Activated CD4-positive, alpha-beta T cell treated with anti-CD3 and anti-CD28 coated beads, Interleukin-2, Interleukin-6, amounts not matched to agents 100 ng/mL and 50 ng/mL, durations not matched to agents 16 hours and 8 hours (primary cell): ENCODE measurements at regions not wholly inside any gene's neighbourhood (a gene's known extent, or its start where the extent isn't known, plus 50 kb on each side); places are given as distances from the start of the nearest gene placed in this dataset.

Experiments used
- DNase-seq: peaks from one replicate; pipeline ENCODE4 v3.0.0-alpha.2; 2020

DNA sequence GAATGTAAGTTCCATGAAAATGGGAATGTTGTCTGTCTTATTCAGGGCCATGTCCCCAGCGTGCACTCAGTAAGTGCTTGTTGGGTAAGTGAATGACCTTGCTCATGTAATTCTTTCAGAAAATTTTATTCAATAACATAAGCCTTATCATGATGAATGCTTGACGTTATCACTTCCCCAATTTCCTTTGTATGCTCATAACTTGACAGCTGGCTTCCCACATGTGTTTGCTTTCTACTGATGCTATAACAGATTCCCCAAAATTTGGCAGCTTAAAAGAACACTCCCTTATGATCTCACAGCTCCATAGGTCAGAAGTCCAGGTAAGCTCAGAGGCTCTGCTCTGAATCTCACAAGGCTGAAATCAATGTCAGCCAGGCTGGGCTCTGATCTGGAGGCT lies 155.8 kb upstream of the POU2AF2 start:
- DNase-seq, result no peak

DNA sequence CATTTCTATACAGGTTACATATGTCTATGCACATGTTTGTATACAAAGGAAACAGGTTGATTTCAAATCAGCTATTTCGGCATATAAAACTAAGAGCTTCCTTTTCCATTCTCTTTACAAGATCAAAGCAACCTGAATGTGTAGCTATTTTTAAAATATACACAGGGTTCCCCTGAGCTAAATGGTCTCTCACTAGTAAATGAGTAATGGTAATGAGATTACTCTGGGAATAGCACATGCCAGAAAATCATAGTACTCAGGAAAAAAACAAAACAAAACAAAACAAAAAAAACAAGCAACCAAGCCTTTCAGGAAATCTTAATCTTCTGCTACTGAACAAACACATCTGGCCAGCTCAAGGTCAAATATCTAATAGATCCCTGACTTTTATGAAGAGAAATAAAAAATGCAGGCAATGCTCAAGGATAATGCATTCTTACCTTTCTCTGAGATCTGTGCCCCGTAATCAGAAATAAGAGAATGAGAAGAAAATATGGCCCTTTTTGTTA lies 156.6 kb upstream of the POU2AF2 start:
- DNase-seq, result no peak

DNA sequence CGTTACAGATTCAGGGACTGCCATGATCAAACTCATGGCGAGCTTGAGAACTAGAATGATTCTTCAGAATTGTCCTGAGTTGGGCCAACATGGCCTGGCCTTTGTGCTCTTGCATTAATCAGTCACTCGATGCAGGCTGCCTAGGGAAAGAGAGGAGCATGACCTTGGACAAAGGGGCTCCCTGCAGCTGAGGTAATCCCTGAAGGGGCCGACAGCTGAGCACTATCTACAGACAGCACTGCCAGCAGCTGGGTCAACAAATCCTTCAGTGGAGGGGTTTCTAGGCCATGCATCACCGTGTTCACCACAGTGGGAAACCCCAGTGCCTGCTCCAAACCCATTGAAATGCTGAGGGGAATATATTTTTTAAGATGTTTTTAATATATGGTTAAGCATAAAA lies 159.5 kb upstream of the POU2AF2 start:
- no peak for DNase-seq

DNA sequence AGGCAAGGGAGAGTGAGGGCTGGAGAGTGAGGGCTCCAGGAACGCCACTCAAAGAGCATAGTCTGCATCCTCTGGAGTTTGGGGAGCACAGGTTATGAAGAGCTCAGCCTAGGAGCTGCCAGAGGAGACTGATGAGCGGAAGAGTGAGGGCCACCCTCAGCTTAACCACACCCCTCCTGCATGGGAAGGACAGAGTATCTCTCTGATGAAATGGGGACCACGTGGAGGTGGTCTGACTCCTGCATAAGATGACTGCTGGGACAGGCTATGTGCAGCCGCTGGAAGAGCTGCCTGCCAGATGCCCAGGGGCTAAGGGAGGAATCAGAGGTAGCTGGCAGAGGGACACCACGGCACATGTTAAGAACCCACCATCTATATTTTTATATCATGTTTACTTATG lies 162.9 kb upstream of the POU2AF2 start:
- DNase-seq, result no peak

DNA sequence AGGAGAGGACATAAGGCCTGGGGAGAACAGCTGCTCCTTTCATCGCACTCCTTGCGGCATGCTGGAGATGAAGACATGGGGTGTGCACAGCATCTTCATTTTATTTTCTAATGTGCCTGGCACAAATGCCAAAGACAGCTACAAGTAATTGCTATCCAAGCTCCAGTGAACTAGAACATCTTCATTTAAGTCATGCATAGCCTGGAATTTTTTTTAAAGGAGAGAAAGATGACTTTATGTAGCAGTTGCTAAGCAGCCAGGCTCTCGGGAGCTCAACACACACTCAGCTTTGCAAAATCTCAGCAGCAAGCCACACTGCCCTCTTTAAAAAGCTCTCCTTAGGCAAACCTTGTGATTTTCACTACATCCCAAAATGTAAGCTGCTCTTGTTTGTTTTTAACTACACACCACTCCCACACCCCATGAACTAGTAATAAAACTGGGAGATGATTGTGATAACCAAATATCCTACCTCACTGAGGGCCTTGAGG lies 164.5 kb upstream of the POU2AF2 start:
- DNase-seq, result no peak

DNA sequence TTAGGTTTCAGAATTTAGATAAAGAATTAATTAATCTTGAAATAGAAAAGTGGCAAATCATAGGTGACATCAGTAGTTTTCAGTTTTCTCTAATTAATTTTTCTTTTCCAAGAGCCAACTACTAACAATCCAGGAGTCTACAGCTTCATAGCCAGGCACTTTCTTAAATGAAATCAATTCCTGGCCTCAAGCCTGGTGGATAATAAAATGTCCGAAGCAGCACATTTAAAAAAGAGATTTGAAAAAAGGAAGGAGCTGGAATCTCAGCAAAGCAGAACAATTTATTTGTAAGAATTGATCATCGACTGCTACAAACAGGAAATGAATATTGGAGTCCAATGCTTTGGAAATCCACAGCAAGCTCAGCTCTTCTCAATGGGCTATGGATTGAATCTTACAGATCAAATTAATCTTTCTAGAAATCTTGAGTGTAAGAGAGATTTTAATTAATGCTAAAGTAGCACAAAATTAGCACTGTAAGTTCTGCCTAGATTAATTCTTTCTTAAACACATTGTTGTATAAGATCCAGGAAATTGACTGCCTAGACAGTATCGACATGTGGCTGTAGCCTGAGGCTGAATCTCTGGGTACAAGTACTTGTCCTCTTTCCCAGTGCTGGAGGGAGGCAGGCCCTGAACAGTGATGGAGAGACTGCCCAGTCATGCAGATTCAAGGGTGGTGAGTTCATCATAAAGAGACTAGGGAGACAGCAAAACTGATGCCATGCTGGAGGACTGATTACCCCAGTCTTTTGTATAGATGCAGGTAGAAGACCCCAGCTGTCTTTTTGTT lies 167.8 kb upstream of the POU2AF2 start:
- DNase-seq, result no peak

DNA sequence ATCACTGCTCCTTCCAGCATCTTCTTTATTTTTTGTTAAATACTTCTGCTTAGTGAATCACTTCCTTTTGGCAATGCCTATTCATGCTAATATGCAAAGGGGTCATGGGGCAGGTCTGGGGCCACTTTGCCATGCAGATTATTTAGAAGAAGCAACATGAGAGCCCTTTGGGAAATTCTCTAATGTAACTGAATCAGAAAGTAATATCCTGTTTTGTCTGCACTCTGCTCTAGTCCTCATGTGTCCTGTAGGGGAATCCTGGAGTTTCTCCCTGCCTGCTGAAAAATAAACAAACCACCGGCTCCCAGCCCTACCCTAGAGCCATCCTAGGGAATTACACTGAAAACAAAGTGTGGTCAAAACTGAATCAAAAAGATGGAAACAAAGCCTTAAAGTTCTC lies 176.5 kb upstream of the POU2AF2 start:
- no peak for DNase-seq

DNA sequence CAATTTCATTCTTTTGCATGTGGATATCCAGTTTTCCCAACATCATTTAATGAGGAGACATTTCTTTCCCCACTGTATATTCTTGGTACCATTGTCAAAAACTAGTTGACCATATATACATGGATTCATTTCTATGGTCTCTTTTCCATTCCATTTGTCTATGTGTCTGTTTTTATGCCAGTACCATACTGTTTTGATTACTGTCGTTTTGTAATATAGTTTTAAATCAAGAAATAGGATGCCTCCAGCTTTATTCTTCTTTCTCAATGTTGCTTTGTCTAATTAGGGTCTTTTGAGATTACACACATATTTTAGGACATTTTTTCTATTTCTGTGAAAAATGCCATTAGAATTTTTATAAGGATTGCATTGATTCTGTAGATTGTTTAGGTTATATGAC lies 177.5 kb upstream of the POU2AF2 start:
- DNase-seq, result no peak

DNA sequence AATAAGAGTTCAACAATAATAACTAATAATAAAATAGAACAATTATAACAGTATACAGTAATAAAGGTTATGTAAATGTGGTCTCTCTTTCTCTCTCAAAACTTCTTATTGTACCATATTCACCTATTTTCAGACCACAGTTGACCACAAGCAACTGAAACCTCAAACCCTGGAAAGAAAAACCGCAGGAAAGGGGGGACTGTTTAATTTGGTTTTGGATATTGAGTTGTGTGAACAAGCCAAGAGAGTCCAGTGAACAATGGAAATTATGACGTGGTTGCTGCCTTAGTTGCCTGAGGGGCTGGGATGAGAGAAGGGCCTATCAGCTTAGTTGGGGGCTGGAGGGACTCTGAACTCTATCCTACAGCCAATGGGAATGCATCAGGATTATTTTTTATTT lies 178.7 kb upstream of the POU2AF2 start:
- no peak for DNase-seq

DNA sequence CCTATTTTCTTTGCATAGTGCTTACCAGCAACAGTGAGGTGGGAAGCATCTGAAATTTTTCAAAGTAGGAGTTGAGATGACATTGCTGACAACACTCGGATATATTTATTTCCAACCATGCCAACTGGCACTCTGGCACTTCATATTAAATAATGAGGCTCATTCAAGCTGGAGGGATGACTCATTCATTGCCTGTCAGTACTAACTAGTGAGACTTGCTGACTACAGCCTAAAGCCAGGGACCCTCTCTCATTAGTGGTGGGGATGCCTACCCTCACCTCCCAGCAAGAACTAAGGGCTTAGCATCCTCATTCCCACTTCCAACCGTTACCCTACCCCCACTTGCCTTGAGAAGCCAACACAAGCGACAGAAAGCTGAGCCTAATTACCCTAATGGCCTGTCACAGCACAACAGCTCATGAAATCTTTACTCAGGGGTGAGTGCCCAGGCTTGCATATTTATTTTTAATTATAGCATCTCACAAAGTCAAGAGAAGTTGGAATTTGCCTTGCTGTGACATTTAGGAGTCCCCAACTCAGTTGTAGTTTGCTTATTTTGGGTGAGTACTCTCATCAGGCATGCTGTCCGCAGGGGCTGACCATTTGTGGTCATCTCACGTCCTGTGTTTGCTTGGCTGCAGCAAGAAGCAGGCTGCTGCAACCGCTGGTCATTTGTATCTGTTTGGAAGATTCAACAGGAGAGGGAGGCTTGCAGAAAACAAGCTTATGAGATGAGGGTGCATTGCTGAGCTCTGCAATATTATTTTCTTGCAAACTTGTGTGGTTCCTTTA lies 181.6 kb upstream of the POU2AF2 start:
- no peak for DNase-seq

DNA sequence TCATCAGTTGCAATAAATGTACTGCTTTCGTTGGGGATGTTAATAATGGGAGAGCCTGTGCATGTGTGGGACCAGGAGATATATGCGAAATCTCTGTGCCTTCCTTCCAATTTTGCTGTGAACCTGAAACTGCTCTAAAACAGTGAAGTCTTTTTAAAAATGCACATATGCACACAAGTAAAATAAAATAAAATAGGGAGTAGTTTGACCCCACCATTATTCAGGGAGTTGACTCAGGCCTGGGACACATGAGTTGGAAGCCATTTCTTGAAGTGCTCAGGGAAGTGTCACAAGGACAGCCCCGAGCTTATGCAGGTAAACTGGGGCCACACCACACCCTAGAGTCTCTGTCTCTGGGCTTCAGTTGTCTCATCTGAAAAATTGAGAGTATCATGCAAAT lies 183.1 kb upstream of the POU2AF2 start:
- no peak for DNase-seq

DNA sequence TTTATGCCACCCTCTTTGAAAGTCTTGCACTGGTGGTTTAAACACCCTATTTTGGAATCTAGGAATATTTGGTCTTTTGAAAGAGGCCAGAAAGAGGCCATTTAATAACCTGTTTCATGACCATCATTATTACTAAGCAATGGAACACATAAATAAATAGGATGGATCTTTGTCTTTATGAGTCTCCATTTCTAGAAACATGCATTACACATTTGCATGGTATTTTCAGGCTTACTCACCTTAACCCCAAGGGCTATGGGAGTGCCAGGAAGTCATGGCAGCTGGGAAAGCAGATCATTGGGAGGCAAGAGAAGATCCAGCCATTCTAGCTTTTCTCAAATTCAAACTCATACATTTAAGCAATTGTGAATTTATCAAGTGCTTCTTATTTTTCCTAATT lies 185.8 kb upstream of the POU2AF2 start:
- DNase-seq, result no peak

DNA sequence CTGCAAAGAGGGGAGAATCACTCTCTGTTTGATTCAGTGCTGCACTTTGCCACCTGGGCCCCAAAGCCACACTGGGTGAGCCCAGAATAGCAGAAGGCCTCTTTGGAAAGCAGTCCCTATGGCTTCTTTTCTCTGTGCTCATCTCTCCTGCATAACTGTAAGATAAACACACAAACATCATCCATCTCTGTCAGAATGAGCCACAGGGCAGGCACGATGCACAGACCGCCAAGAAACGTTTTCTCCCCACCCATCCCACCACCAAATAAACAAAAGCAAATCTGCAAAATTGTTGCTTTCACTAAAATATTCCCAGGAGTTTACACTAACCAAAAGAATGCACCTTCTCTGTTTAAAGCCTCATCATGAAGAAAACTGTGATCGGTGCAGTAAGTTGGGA lies 196.4 kb upstream of the POU2AF2 start:
- DNase-seq, result no peak

DNA sequence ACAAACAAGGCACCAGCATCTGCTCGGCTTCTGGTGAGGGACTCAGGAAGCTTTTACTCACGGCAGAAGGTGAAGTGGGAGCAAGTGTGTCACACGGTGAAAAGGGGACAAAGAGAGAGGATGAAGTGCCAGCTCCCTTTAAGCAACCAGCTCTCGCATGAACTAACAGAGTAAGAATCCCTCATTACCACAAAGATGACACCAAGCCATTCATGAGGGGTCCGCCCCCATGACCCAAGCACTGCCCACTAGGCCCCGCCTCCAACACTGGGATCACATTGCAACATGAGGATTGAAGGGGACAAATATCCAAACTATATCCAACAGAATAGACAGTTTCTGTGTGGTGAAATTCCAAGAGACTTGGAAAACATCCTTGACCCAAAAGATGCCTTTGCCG lies 198.2 kb upstream of the POU2AF2 start:
- DNase-seq, result no peak

DNA sequence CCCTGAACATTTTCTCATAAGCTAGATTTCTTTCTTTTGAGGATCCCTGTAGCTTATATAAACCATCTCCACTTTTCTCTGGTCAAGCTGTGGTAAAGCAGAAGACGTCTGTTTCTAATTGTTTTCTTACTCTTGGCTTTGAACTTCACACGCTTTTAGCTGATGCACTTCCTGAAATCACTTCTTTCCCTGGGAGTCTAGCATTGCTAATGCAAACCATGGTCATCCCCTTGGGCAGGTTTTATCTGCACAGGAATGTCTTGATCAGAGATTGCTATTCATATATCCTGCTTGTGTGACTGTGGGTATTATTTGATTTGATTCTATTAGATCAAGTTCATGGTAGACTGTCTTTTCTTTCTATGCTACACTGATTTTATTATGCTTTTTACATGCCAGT lies 199.2 kb upstream of the POU2AF2 start:
- DNase-seq, result no peak

DNA sequence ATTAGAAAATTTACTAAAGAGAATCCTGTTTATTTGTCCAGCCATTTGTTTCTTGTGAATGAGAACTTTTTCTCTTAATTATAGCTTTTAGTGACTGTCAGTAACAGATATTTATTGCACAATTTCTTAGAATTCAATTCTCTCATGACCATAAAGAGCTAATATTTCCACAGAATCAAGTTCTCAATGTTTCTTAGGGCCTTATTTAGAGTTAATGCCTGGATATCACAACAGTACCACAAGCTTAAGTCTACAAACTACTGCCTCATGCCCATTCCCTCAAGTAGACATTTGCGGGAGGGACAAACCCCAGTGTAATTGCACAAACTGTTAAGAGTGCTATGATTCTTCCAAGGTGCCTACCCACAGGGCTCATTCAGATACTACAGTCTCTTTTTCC lies 199.7 kb upstream of the POU2AF2 start:
- DNase-seq, result no peak

DNA sequence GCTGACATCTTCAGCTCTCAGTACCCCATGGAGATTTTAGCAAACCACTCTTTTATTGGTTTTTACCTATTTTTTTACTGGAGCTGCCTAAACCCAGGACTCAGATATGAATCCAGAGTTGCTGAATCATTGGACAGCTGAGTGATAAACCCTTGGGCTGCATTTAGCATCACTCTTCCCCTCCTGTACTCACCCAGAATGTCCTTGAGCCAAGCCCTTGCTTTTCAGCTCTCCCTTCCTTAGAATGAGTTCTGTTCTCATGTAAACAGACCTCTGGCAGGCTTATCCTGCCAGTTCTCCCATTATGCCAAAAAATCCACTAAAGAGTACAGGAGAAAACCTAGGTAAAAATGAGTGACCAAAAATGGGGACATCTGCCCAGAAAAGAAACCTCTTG lies 200.1 kb upstream of the POU2AF2 start:
- DNase-seq, result no peak

DNA sequence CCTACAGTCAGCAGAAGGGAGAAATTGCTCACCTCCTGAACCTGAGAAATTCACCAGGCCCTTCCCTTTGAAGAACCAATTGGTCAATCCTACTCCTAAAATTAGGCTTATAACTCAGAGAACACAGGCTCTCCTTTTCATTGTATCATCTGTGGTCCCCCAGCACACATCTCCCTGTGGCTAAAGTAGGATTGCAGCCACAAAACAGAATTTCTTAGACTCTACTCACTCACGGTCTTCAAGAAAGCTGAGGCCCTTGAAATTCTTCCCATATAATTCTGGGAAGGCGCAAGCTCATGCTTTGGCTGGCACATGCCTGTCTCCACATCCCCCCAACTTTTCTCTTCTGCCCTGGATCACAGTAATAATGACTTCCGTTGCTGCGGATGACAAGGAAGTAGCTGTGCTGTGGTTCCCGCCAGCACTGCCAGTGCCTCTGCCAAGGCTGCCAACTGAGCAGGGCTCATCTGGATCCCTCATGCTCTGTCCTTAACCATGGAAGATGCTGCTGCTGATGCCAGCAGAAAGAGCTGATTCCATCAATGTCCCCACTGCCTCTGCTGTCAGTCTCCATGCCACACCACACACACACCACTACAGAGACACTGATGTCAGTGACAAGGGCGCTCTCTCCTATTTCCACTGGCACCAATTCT lies 200.6 kb upstream of the POU2AF2 start:
- DNase-seq, result no peak

DNA sequence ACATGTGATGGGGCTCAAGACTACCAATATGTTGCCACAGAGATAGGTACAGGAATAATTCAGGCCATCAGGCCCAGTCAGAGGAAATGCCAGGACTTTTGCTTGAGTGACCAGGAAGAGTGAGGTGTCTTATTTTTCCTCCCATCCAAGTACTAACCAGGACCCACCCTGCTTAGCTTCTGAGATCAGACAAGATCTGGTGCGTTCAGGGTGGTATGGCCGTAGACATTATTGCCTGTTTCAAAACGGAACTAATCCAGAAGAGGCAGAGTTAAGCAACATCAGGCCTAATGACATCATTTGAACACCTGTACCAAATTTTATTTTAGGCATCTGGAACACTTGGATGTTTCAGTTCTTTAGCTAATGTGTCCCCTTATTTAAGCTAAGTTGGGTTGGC lies 205.5 kb upstream of the POU2AF2 start:
- no peak for DNase-seq

DNA sequence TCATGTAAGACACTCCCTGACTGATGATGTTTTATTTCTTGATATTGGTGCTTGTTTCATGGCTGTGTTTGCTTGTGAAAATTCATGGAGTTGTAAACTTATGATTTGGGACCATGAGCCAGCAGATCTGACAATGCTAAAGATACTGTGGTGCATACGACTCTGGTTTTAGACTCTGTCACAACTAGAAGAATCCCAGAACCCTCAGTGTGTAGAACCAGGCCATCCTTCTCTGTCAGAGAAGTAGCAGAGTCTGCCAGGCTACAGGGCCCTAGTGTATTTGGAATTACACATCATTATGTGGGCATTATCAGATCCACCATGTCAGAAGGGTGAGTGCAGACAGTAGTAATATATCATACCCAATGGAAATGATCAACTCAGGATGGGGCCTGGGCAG lies 209.8 kb upstream of the POU2AF2 start:
- DNase-seq, result no peak

DNA sequence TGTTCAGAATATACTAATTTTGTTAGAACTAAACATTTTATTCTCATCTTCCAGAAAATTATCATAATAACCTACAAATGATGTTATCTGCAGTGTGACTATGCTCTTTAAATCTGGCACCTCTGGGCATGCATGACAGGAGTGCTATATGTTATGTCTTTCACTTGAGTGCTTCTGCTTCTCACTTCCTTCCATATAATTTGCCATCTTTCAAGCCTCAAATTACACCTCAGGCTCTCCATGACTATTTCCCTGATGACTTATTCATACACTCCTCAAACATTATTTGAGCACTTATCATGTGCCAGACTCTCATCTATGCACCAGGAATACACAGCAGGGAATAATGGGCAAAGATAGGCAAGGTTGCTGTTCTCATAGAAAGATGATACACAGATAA lies 219.3 kb upstream of the POU2AF2 start:
- no peak for DNase-seq

DNA sequence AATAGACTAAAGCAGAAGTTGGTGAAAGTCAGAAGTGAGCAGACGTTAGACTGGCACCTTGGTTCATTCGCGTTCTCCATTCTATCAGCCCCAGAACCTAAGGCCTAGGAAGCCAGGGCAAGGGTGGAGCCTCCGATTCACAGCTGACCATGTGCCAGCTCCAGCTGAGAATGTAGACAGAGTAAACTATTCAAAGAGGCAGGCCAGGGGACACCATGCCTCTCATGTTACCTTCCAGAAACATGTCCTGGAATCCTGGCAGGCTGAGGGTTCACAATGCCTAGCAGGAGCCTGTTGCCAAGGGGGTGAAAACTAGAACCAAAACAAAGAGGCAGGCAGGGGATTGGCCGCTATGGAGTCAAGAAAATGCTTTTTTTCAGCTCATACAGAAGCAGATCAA lies 224.4 kb upstream of the POU2AF2 start:
- no peak for DNase-seq

DNA sequence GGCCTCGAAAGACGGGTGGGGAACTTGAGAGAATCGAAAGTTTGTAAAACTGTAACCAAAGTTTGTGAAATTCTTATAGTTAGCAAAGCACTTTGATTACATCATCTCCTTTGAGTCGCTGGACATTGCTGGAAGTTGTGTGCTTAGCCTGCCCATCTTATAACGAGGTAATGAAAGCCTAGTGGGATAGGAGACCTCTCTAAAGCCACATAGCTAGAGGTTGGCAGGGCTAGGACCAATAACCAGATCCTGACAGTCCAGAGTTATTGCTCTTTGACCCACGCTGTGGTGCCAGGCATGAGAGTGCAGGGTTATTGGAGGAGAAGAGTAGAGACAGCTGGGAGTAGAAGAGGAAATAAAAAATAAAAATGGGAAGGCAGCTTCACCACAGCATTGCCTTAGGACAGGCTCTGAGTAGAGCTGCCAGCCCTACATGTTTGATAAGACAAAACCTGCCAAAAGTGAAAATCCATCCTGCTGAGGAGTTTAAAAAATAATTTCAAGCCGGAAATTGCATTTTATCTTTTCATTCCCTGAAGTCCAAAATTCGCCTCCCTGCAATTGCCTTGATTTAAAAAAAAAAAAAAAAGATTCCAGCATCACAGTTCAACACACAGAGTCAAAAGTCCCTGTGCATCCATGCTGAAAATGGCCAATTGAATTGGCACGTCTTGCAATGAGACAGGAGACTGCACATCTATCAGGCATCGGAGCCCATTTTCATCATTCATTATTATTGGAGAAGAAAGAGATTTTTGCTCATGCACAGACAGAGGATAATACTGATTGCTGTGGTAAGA lies 225.5 kb upstream of the POU2AF2 start:
- no peak for DNase-seq
